ENCODE measurements at regions not wholly inside any gene's neighbourhood (a gene's known extent, or its start where the extent isn't known, plus 50 kb on each side); places are given as distances from the start of the nearest gene placed in this dataset.

- TF ChIP-seq SIN3B (IDR thresholded peaks at IDR 0.05; ENCODE audit: low read depth), result no peak
- TF ChIP-seq CAMTA2 (CRISPR knock-in tag; conservative IDR thresholded peaks at IDR 0.05), result no peak
- no peak for TF ChIP-seq NCOA2 (IDR thresholded peaks at IDR 0.05; ENCODE audit: partially characterized antibody in 2 of 2)
- TF ChIP-seq NEUROD1 (IDR thresholded peaks at IDR 0.05; ENCODE audit: borderline replicate concordance, low read depth, low read length, partially characterized antibody), result no peak
- no peak for TF ChIP-seq KAT7 (CRISPR knock-in tag; IDR thresholded peaks at IDR 0.05; ENCODE audit: borderline replicate concordance)
- TF ChIP-seq JUN (IDR thresholded peaks at IDR 0.05; ENCODE audit: borderline replicate concordance, low read depth, low read length), result peak; percentile 54; the same call in 1 of the 2 replicates
- TF ChIP-seq JUN (CRISPR knock-in tag; IDR thresholded peaks at IDR 0.05; ENCODE audit: borderline replicate concordance), result no peak
- no peak for TF ChIP-seq CREB3 (tag; conservative IDR thresholded peaks at IDR 0.05; ENCODE audit: low read depth)
- TF ChIP-seq ETV5 (CRISPR knock-in tag; IDR thresholded peaks at IDR 0.05; ENCODE audit: low read depth), result no peak
- no peak for TF ChIP-seq ZNF561 (CRISPR knock-in tag; conservative IDR thresholded peaks at IDR 0.05)
- TF ChIP-seq ZNF212 (CRISPR knock-in tag; IDR thresholded peaks at IDR 0.05), result no peak
- TF ChIP-seq MED1 (CRISPR knock-in tag; IDR thresholded peaks at IDR 0.05; ENCODE audit: borderline replicate concordance), result no peak
- TF ChIP-seq MGA (IDR thresholded peaks at IDR 0.05), result no peak
- TF ChIP-seq ETV1 (tag; conservative IDR thresholded peaks at IDR 0.05; ENCODE audit: low read depth), result no peak
- no peak for TF ChIP-seq SNIP1 (IDR thresholded peaks at IDR 0.05; ENCODE audit: low read depth)
- TF ChIP-seq BHLHE40 (IDR thresholded peaks at IDR 0.05; ENCODE audit: low read length), result no peak
- no peak for TF ChIP-seq CBX5 (IDR thresholded peaks at IDR 0.05; ENCODE audit: borderline replicate concordance, low read depth)
- TF ChIP-seq PRPF4 (IDR thresholded peaks at IDR 0.05; ENCODE audit: insufficient read depth, low read depth, low read length, poor library complexity, severe bottlenecking), result no peak
- TF ChIP-seq CHCHD3 (CRISPR knock-in tag; IDR thresholded peaks at IDR 0.05), result no peak
These were observed 101.8 kb upstream of the EGLN3 start (continued) for GRCh38 chr14:34052658-34053014.

All from K562 (cell line).